NK-92 treated with Interleukin-12 subunit alpha and Interleukin-12 subunit beta, amount 100 ng/mL, for 24 hours (cell line): ENCODE measurements at regions not wholly inside any gene's neighbourhood (a gene's known extent, or its start where the extent isn't known, plus 50 kb on each side); places are given as distances from the start of the nearest gene placed in this dataset.

Source experiments
- DNase-seq: peaks from one replicate; lab custom pipeline; 2025; lab: John Stamatoyannopoulos, UW

DNA sequence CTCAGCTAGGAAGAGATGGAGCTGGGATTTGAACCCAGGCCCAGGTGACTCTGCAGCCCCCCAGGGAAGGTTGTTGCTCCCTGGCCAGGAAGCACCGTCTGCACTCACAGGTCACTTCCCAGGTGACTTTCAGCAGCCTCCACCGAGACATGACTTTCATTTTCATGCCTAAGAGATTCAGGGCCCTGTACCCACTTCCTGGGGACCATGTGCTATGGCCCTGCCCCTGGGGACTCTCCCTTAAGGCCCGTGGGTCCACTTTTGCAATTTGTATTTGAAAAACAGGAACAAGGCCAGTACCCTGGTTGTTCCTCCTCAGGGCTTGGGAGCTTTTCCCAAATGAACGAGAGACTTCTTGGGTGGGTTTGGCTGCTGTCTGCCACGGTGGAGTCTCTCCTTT lies 191.0 kb downstream of the IRF8 start:
- DNase-seq, result no peak

DNA sequence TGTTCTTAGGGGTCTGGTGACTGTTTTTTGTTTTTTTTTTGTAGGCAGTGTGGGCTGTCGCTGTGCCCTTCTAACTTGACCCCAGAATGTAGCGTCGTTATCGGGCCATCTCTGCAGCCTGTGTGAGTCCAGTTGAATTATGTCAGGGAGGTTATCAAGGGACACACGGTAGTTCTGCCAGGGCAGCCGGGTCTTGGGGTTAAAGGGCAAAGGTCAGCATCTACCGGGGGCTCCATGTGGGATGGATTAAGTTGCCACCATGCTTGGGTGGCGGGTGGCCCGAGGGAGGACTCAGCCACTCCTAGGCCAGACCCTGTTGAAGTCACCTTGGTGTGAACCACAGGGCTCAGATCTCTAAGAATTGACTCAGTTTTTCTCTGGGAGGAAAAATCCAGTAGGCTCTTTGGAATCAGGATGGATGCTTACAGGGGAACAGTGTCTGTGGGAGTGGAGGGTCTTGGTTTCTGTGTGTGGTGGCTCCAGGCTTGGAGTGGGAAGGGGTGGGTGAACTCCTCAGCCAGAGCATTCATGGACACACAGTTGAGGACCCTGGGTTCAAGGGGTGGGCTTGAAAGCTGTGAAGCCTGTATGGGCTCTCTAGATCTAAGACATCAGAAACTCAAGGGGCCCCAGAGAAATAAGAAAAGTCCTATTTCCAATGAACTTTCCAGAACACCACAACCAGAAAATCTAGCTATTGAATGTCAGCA lies 191.7 kb downstream of the IRF8 start:
- DNase-seq, result no peak

DNA sequence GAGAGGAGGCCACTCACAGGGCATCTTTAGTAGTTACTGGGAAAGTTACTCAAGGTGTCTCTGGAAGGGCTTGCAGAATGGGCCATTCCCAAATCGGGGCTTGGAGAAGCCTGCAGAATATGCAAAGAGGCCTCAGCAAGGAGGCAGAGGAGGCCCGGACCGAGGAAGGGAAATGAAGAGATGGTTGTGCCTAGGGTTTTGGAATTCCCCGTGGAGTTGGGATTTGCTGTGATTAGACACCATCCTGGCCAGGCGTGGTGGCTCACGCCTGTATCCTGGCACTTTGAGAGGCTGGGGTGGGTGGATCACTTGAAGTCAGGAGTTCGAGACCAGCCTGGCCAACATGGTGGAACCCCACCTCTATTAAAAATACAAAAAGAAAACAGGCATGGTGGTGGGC lies 193.0 kb downstream of the IRF8 start:
- no peak for DNase-seq

DNA sequence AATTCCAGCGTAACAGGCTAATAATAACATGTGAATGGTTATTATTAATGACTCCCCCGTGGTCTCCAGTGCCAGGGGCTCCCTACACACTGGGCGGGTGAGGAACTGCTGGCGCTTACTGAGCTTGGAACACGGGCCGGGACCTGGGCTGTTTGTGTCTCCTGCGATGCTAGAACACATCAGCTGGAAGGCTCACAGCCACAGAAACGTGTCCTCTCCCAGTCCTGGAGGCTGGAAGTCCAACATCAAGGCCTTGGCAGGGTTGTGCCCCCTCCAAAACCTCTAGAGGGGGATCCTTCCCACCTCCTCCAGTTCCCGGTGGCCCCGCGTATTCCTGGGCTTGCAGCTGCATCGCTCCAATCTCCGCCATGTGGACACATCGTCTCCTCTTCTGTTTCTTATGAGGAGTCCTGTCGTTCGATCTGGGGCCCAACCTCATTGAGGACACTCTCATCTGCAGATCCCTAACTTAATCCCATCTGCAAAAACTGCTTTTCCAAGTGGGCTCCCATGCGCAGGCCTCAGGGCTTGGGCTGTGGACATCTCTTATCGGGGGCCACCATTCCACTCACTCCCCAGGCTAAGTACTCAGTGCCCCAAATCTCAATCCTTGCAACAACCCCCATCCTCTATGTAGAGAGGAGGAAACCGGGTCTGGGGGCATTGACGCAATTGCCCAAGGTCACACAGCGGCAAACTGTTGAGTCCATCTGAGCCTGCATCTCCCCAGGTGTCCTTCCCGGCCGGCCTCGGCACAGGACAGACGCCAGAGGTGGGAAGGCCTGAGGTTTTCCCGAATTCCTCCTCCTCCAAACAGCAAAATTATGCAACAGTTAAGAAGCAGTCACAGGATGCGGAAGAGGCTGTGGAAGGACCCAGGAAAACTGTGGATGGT lies 193.9 kb downstream of the IRF8 start:
- no peak for DNase-seq

DNA sequence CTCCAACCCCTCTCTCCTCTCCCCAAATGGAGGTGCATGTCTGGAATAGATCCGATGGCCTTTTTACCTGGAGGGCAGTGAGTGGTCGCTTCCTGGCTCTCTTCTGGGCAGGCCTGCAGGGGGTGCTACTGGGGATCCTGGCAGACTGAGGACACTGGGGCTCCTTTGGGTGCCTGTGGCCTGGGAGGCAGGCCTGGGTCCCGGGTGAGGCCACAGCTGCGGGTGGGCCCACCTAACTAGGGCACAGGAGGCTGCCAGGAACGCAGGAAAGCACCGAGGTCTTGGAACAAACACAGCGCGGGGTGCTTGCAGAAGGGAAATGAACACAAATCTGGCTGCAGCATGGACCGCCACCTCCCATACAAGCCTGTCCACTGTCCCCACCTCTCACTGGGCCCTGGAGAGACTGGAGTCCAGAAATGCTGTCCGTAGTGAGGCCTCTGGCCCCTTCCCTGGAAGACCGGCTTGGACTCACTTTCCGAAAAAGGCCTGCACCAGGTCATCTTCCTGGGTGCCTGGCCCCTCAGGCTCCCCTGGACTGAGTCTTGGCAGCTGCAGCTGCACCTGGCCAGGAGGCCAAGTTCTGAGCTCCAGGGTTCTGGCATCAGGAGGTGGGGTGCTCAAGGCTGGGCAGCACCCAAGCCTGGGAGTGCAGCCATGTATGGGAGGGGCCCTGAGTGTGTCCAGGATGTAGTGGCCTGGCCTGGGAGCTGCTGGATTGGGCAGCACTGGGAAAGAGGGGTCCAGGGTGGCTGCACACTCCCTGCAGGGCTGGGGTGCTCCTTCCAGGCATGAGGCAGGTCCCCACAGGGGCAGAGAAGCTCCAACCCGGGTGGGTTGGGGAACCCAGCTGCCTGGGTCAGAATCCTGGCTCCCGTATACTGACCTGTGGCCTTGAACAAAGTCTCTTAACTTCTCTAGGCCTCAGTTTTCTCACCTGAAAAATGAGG lies 195.1 kb downstream of the IRF8 start:
- DNase-seq, result no peak

DNA sequence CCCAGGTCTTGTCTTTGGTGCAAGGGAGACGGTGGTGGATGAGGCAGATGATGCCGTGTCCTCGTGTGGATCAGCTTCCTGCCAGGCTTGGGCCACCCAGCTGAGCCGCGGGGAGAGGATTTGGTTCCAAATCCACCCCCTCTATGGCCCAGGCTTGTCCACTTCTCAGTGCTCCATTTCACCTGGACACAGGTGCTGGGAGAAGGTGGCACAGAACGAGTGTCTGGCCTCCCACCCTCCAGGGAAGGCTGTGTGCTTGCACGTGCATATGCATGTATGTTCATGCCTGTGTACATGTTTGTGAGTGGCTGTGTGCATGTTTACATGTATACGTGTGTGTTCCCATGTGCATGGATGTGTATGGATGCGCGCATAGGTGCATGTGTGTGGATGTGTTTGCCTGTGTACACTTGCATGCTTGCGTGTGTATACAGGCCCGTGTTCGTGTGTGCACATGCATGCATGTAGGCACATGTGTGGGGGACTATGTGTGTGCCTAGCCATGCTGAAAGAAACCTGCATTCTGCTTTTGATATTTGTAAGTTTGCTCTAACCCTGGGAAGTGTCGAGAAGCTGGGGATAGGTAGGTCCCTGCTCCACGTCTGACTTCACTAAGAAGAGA lies 196.3 kb downstream of the IRF8 start:
- no peak for DNase-seq

DNA sequence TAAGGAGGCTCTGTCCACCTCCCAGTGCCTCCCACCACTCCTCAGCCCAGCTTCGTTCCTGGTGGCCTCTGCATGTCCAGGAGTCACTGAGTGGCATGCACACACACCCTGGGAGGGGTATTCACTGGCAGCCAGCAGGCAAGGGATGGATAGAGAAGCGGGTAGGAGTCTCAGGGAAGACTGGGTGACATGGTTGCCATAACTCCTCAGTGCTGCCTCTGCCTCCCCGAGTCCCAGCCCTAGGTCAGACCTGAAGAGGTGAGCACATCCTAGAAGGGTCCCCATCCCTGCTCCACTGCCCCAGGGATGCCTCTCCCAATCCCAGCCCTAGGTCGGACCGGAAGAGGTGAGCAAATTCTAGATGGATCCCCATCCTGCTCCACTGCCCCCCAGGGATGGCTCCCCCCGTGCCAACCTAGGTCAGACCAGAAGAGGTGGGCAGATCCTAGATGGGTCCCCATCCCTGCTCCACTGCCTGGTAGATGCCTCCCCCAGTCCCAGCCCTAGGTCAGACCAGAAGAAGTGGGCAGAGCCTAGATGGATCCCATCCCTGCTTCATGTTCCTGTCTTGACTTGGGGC lies 197.0 kb downstream of the IRF8 start:
- DNase-seq, result no peak

DNA sequence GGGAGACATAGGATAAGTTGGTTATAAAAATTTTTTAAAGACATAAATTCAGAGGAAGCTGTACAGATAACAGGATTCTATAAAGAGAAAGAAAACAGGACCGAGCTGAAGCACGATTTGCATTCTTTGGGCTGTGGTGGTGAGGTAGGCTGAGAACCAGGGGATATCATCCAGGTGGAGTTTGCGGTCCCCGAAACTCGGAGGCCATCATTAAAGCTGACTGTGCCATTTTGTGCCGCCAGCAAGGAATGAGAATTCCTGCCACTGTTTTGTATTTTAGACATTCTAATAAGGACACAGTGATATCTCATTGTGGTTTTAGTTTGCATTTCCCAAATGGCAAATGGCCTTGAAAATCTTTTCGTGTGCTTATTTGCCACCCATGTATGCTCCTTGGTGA lies 197.9 kb downstream of the IRF8 start:
- DNase-seq, result no peak

DNA sequence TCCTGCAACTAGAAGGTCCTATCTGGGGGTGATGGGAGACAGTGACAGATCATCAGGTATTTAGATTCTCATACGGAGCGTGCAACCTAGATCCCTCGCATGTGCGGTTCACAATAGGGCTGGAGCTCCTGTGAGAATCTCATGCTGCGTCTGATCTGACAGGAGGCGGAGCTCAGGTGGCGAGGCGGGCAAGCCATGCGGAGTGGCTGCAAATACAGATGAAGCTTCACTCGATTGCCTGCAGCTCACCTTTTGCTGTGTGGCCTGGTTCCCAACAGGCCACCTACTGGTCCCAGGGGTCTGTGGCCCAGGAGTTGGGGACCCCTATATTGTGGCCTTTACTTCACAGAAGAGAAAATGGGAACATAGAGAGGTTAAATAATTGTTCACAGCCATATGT lies 200.4 kb downstream of the IRF8 start:
- DNase-seq, result no peak

DNA sequence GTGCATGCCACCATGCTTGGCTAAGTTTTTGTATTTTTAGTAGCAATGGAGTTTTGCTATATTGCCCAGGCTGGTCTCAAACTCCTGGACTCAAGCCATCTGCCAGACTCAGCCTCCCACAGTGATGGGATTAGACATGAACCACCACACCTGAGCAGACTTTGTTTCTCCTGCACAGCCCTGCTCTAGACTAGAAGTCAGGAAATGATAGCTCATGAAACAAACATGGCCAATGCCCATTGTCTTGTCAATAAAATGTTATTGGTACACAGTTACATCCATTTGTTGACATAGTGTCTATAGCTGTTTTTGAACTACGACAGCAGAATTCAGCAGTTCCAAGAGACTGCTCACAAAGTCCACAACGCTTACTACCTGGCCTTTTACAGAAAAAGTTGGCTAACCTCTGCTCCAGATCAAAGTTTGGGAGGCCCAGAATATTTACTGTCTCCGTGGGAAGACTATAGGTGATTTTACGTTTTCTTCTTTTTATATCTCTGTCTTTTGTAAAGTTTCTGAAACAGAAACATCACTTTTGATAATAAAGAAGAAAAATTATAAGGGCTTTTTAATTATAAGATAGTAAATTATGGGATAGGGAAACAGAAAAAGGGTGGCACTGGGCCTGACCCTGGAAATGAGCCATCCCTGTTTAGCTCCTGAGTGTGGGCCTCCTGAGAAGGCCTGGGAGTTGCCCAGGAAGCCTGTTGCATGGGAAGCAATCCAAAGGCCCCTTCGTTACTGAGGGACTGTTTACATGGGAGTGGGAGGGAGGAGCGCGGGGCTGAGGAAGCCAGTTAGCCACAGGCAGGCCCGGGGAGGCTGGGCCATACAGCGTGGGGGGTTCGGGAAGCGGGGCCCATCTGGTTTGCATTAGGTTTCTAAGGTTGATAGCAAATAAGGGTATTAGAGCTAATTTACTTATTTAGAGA lies 201.5 kb downstream of the IRF8 start:
- no peak for DNase-seq

DNA sequence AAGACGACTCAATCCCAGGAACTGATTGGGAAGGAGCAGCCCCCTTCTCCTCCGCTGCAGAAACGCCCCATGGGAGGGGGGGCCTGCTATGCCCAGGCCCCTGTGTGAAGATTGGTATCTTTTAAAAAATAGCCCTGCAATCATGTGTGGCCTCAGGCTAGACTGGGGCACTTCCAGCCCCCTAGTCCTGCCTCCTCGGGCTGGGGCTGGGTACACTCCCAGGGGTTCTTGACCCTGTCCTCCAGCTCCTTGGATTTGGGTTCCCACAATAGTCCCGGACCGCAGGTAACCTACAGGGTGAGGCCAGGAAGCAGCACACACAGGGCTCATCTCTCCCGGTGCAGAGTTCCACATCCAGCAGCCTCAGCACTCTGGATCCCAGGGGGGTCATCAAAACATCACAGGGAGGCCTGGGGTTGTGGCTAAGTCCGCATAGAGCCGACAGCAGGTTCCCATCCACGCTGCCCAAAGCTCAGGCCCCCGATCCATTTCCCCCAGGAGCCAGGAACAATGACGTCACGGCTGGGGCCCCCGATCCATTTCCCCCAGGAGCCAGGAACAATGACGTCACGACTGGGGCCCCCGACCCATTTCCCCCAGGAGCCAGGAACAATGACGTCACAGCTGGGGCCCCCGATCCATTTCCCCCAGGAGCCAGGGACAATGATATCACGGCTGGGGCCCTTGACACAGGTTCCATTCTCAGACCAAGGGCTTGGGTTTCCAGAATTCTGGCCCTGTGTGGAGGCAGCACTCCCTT lies 202.4 kb downstream of the IRF8 start:
- no peak for DNase-seq

DNA sequence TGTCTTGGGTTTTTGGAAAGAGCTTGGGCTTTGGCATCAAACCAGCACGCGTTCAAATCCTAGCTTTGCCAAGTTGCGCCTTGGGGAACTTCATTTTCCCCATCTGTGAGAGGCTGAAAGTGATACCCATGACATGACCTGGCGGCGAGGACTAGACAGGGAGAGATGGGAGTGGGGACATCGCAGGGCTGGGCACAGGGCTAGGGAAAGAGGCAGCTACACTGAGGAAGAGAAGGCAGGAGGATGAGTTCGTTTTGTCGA lies 202.9 kb downstream of the IRF8 start:
- no peak for DNase-seq

DNA sequence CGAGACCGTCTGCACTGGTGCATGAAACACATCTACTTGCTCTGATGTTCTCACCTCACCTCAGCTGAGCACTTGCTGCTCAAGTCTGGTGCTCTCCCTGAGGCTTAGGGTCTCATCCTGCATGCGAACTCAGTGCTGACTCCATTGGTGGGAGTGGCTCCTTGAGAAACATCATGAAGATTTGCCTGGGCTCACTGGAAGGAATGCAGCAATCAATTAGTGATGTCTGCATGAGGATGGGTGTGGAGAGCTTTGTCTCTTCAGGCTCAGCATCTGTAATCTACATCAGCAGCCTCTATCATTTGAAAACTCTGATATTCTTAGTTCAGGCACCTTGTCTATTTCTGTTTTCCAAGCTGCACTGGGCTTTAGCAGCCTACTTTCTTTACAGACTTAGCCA lies 204.4 kb downstream of the IRF8 start:
- DNase-seq, result no peak

DNA sequence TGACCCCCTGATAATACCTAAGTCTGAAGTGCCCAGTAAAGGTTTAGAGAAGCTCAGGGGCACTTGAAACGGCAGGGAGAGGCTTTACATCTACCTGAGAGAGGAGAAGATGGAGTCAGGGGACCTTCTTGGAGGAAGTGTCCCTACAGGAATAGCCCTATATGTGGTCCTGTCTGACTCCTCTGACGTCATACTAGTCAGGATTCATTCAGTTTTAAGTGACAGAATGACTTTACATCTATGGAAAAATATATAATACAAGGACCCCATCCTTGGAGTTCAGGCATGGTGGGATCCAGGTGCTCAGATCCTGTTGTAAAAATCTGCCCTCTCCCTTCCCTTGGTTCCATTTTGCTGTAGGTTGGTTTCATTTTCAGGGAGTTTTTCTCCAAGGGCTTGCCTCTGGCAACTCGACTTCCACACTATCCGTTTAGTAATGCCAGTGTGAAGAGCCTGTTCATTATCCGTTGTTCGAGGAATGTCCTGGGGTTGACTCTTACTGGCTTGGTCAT lies 205.6 kb downstream of the IRF8 start:
- no peak for DNase-seq

DNA sequence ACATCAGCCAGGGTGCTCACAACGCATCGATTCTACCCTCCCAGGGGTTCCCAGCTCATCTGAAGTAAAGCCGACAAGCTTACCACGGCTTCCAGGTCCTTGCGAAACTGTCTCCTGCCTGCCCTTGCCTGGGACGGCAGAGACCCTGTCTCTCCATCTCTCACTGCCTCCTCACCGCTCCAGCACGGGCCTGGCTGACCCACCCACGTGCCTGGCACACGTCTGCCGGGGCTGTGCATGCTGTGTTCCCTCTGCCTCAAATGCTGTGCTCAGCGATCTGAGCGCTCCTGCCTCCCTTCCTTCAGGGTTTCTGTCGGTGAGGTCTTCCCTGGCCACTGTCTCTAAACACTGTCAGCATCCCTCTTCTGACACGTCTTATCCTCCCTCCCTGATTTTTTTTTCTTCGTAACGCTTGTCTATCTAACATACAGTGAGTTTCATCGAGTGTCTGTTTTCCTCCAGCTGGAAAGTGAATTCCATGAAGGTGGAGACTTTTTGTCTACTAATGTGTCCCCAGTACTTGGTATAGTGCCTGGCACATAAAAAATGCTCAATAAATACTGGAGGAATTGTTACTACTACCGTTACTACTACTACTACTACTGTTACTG lies 208.4 kb downstream of the IRF8 start:
- DNase-seq, result no peak

DNA sequence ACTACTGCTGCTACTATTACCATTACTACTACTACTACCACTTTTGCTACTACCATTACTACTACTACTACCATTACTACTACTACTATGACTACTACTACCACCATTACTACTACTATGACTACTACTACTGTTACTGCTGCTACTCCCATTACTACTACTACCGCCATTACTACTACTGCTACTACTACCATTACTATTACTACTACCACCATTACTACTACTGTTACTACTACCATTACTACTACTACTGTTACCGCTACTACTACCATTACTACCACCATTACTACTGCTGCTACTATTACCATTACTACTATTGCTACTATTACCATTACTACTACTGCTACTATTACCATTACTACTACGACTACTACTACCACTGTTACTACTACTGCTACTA lies 209.1 kb downstream of the IRF8 start:
- no peak for DNase-seq

DNA sequence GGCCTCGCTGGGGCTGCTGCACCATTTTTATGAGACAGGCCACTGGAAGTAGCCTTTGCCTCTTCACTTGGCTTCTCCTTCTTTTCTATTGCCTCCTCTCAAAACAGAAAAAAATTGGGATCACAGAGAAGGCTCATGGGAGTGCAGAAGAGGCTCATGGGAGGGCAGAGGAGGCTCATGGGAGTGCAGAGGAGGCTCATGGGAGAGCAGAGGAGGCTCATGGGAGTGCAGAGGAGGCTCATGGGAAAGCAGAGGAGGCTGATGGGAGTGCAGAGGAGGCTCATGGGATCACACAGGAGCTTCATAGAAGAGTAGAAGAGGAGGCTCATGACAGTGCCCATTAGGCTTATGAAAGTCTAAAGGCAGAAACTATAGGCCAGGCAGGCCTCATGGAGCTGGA lies 211.2 kb downstream of the IRF8 start:
- DNase-seq, result no peak

DNA sequence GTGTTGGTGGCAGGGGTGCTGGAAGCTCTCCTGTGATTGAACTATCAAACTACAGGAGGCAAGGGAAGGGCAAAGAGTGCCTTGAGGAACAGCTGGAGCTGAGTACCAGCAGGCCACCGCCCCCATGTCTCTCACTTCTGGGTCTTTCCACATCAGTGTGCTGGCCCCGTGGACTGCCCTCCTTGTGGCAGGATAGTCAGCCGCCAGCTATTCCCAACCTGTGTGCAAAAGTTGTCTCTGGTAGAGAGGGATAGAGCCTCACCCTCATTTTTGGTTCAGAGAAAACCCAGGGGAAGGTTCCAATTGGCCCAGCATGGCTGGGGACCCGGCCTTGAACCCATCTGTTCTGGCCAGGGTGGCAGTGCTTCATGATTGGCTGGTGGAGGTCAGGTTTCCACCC lies 211.8 kb downstream of the IRF8 start:
- DNase-seq, result no peak

DNA sequence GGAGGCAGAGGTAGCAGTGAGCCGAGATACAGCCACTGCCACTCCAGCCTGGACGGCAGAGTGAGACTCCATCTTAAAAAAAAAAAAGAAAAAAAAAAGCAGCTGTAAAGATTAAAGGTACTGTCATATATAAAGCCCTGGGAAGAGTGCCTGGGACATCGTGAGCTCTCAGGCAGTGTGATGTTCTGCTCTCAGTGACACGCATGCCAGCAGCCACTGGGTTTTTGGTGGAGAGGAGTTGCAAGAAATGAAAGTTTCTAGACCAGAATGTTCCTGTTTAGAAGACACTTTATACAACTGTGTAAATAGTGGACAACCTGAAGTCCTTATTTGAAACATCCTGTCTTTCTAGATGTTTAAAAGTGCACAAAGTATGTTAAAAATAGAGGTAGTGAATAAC lies 213.2 kb downstream of the IRF8 start:
- no peak for DNase-seq
